LNCaP clone FGC (cell line): ENCODE measurements at regions not wholly inside any gene's neighbourhood (a gene's known extent, or its start where the extent isn't known, plus 50 kb on each side); places are given as distances from the start of the nearest gene placed in this dataset.

Source experiments
- DNase-seq: peaks from one replicate; pipeline ENCODE4 v3.0.0-alpha.2; 2011; ENCODE audit warnings: low read depth
- H3K4me3 ChIP-seq: 2 replicates; pipeline ENCODE4 v1.5.1; 2011; ENCODE audit warnings: mild to moderate bottlenecking, low read depth, low read length, control low read depth
- TF ChIP-seq, protein P1 (sequence below): IDR thresholded peaks from 2 replicates; pipeline ENCODE4 v1.5.1; 2012; ENCODE audit warnings: mild to moderate bottlenecking; ENCODE audit not compliant: control insufficient read depth, insufficient read depth; ENCODE audit errors: extremely low read depth

DNA sequence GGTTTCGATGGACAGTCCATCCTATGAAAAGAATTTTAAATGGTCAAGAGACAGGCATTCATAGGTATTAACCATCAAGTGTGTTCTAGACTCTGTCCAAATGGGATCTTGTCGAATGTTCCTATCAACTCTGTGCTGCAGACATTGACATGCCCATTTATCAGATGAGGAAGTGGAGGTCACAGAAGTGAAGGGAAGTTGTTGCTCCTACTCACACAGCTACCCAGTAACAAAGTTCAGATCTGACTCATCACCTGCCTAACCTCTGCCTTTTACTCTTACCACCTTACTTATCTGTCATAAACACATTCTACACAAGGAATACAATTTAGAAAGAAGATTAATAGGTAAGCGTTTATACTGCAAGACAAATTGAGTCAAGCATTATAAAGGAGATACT lies 426.2 kb upstream of the BRINP1 start:
- TF ChIP-seq, protein P1, sequence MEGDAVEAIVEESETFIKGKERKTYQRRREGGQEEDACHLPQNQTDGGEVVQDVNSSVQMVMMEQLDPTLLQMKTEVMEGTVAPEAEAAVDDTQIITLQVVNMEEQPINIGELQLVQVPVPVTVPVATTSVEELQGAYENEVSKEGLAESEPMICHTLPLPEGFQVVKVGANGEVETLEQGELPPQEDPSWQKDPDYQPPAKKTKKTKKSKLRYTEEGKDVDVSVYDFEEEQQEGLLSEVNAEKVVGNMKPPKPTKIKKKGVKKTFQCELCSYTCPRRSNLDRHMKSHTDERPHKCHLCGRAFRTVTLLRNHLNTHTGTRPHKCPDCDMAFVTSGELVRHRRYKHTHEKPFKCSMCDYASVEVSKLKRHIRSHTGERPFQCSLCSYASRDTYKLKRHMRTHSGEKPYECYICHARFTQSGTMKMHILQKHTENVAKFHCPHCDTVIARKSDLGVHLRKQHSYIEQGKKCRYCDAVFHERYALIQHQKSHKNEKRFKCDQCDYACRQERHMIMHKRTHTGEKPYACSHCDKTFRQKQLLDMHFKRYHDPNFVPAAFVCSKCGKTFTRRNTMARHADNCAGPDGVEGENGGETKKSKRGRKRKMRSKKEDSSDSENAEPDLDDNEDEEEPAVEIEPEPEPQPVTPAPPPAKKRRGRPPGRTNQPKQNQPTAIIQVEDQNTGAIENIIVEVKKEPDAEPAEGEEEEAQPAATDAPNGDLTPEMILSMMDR = no peak
- H3K4me3 ChIP-seq = no peak overlapping the region
- no peak for DNase-seq

DNA sequence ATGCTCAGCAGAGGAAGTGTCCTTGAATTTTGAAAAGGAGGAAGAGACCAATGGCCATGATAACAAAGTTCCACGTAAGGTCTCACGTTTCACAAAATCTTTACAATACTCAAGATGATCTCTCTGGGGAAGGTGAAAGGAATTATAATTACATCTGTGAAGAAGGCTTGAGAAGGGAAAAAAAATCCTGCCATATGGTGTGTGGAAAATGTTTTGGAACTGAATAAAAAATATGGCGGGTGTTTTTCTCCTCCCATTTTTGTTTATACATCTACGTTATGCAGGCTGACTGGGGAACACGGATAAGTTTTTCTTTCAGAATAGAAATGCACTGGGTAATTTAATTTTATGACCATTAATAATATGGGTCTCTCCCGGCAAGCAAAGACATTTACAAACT lies 425.6 kb upstream of the BRINP1 start:
- no peak for DNase-seq
- no peak overlapping the region for H3K4me3 ChIP-seq
- TF ChIP-seq, protein P1 = no peak

- DNase-seq = no peak
- TF ChIP-seq, protein P1 = no peak
- no peak overlapping the region for H3K4me3 ChIP-seq
Observed at GRCh38 chr9:119793218-119793617, 424.0 kb upstream of the BRINP1 start.

DNA sequence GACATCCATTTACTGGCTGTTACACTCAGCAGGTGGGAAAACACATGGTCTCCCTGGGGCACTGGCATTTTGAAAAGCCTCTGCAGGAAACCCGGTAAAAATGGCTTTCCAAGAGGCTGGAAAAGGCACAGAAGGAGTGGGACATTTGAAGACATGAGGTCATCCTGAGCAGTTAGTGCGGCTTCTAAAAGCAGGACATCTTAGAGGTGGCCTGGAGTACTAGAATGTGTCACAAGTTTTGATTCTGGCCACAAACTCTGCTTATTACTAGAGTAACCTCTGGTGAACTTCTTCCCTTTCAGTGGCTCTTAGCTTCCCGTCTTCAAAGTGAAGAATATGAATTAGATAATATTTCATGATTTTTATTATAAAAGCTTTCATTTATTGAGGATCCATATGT lies 423.0 kb upstream of the BRINP1 start:
- DNase-seq = no peak
- no peak overlapping the region for H3K4me3 ChIP-seq
- TF ChIP-seq, protein P1 = no peak

DNA sequence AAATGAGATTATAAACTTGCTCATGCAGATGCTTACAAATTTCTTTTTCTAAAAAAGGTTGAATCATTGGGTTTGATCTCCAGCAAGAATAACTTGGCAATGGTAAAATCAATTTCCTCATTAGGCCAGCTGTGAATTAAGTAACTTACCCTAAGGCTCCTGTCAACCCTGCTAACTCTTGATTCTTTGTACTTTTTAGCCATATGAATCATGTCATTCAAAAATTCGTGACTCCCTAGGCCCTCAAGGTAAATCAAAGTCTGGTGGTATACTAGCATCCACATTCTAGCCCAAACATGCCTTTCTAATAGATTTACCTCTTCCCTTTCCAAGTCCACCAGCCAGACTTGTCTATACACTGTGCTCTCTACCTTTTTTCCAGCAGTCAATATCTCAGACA lies 420.8 kb upstream of the BRINP1 start:
- no peak for DNase-seq
- TF ChIP-seq, protein P1 = no peak
- no peak overlapping the region for H3K4me3 ChIP-seq

- H3K4me3 ChIP-seq = no peak overlapping the region
- TF ChIP-seq, protein P1 = no peak
- no peak for DNase-seq
Observed at GRCh38 chr9:119788921-119789320, 419.7 kb upstream of the BRINP1 start.

DNA sequence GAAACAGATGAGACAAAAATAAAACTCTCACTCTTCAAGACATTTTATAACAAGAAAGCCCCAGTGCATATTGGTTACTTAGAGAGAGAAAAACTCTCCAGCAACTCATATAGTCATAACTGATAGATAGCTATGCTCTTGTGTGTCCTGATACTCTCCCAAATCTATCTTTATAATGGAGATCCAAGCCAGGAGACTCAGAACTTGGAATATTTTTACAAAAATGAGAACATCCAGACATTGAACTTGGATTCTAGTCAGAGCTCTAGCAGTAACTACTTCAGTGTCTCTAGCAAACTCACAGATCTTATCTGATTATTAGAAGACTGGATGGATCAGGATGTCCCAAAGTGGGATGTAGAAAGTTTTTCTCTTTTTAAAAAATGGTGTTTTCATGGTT lies 412.7 kb upstream of the BRINP1 start:
- no peak for DNase-seq
- TF ChIP-seq, protein P1 = no peak
- H3K4me3 ChIP-seq = no peak overlapping the region
